ENCODE measurements at regions not wholly inside any gene's neighbourhood (a gene's known extent, or its start where the extent isn't known, plus 50 kb on each side); places are given as distances from the start of the nearest gene placed in this dataset.

GRCh38 chr16:73371584-73372319, 323.8 kb upstream of the ZFHX3 start:
- TF ChIP-seq POLR2A (IDR thresholded peaks at IDR 0.05; ENCODE audit: low read length) (no peak), GATA1 (IDR thresholded peaks at IDR 0.05; ENCODE audit: low read depth, low read length) (no peak)
